Vagina (tissue), 2 donors: ENCODE measurements at regions not wholly inside any gene's neighbourhood (a gene's known extent, or its start where the extent isn't known, plus 50 kb on each side); places are given as distances from the start of the nearest gene placed in this dataset.

Experiments used
- CTCF ChIP-seq, 3 experiments: fragments of 450-650 bp in 2 of 3; fragments of 200-600 bp in 1 of 3; sonication (generic) in 1 of 3; IDR thresholded peaks; one replicate each; pipeline ENCODE4 v1.5.1; 2017 to 2019; ENCODE audit warnings: antibody characterized with exemption in 3 of 3, mild to moderate bottlenecking in 2 of 3, moderate library complexity in 2 of 3
- POLR2A ChIP-seq, 2 donors: fragments of 450-650 bp; IDR thresholded peaks; one replicate each; pipeline ENCODE4 v1.6.1; 2017; ENCODE audit warnings: antibody characterized with exemption in 2 of 2, mild to moderate bottlenecking in 2 of 2, moderate library complexity in 2 of 2

- no peak for TF ChIP-seq CTCF (IDR thresholded peaks at IDR 0.05)
- no peak for TF ChIP-seq POLR2A (IDR thresholded peaks at IDR 0.05)
These were observed 186.5 kb downstream of the LURAP1L start for GRCh38 chr9:12961276-12961809.
